ENCODE measurements at regions not wholly inside any gene's neighbourhood (a gene's known extent, or its start where the extent isn't known, plus 50 kb on each side); places are given as distances from the start of the nearest gene placed in this dataset.

DNA sequence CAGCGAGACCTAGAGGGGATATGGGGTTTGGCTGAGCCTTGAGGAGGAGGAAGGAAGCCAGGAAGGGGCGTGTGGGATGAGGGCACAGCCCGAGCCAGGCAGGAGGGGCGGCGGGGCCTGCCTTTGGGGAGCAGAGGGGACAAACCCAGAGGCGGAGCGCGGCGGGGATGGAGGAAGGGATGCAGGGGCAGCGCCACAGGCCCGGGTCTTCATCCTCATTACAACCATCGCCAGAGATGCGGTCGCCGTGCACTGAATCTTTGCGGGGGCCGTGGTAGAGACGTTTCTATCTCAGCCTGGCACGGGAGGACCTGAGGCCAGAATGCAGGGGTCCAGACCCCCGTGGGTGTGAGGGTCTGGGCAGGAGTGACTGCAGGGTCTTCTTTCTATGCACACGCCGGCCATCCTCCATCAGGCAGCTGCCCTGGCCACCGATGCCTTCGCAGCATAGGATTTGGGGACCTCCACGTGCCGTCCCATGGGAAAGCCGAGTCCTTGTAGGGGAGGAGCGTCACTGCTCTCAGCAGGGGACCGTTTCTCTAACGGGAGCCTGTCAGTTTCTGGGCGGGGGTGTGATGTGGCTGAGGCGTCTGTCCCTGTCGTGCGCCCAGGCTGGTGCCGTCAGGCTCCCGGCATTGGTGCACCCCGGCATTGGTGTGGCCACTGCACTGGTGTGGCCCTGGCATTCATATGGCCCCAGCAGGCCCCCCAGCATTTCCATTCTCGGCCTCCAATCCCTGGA, 1267.9 kb downstream of the BRD1 start:
- no peaks in the 10 kb centered on the region for H3K27me3 ChIP-seq
- H3K4me1 ChIP-seq (ENCODE audit: low read depth) = no peaks in the 10 kb centered on the region
- no peak overlapping the region for H3K4me3 ChIP-seq
- no peak overlapping the region for H3K27ac ChIP-seq
- no peaks in the 10 kb centered on the region for H3K9me3 ChIP-seq (ENCODE audit: low read depth)
- H3K36me3 ChIP-seq = no peaks in the 10 kb centered on the region
- DNase-seq (ENCODE audit: low read depth in 1 of 2, low spot score in 1 of 2) = no peak
- TF ChIP-seq, protein P1, sequence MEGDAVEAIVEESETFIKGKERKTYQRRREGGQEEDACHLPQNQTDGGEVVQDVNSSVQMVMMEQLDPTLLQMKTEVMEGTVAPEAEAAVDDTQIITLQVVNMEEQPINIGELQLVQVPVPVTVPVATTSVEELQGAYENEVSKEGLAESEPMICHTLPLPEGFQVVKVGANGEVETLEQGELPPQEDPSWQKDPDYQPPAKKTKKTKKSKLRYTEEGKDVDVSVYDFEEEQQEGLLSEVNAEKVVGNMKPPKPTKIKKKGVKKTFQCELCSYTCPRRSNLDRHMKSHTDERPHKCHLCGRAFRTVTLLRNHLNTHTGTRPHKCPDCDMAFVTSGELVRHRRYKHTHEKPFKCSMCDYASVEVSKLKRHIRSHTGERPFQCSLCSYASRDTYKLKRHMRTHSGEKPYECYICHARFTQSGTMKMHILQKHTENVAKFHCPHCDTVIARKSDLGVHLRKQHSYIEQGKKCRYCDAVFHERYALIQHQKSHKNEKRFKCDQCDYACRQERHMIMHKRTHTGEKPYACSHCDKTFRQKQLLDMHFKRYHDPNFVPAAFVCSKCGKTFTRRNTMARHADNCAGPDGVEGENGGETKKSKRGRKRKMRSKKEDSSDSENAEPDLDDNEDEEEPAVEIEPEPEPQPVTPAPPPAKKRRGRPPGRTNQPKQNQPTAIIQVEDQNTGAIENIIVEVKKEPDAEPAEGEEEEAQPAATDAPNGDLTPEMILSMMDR (IDR thresholded peaks at IDR 0.05; ENCODE audit: low read depth, low read length) = no peak

DNA sequence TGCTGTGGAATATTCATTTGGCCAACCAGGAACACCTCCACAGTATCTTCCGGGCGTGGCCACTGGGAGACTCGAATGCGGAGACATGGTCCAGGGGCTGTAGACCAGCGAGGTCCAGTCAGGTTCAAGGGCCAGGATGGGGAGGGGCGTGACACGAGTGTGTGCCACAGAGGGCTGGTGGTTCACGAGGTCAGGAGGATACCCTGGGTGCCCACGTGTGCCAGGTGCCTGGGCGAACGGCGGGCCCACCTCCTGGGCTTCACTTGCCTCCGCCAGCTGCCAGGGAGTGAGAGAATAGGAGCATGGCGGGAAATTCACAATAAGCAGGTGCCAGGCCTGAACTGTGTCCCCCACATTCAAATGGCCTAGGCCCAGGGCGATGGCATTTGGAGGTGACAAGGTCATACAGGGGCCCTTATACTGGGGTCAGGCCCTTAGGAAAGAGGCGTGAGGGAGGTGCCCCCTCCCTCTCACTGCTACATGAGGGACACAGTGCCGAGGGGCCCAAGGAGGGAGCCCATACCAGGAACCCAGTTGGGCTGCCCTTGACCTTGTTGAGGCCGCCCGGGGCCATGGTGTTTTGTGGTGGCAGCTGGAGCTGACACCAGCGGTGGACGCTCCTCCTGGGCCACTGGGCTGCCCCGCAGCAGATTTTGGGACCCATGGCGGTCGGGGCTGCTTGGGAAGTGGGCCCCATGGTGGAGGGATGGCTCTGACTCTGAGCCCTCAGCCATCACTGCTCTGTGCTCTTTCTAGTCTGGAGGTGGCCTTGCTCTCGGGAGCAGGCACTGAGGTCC, 1268.9 kb downstream of the BRD1 start:
- Histone ChIP-seq H3K9me3 (ENCODE audit: low read depth) (no peaks in the 10 kb centered on the region), H3K4me1 (ENCODE audit: low read depth) (no peaks in the 10 kb centered on the region), H3K36me3 (no peaks in the 10 kb centered on the region), H3K4me3 (no peak overlapping the region), H3K27ac (no peak overlapping the region), H3K27me3 (no peaks in the 10 kb centered on the region)
- DNase-seq (ENCODE audit: low read depth in 1 of 2, low spot score in 1 of 2) = no peak
- TF ChIP-seq, protein P1 (IDR thresholded peaks at IDR 0.05; ENCODE audit: low read depth, low read length) = no peak

DNA sequence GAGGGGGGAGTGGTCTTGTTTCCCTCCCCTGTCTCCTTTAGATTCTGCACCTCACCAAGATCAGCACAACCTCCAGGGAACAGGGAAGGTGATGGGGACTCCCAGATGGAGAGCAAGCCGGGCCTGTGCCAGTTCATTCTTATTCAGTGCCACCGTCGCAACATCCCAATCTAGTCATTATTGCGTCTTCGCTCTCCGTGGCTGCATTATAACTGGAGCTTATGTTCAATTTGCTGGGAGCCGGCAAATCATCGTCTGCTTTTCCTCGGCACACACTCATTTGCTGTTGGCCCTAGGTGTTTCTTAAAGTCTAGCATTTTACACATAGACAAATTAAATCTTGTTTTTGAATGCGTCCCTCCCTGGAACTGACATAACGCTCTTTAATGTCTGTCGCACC, 1269.7 kb downstream of the BRD1 start:
- Histone ChIP-seq H3K27ac (no peak overlapping the region), H3K36me3 (no peaks in the 10 kb centered on the region), H3K9me3 (ENCODE audit: low read depth) (no peaks in the 10 kb centered on the region), H3K4me1 (ENCODE audit: low read depth) (no peaks in the 10 kb centered on the region), H3K4me3 (no peak overlapping the region), H3K27me3 (no peaks in the 10 kb centered on the region)
- TF ChIP-seq, protein P1 (IDR thresholded peaks at IDR 0.05; ENCODE audit: low read depth, low read length) = no peak
- no peak for DNase-seq (ENCODE audit: low read depth in 1 of 2, low spot score in 1 of 2)

DNA sequence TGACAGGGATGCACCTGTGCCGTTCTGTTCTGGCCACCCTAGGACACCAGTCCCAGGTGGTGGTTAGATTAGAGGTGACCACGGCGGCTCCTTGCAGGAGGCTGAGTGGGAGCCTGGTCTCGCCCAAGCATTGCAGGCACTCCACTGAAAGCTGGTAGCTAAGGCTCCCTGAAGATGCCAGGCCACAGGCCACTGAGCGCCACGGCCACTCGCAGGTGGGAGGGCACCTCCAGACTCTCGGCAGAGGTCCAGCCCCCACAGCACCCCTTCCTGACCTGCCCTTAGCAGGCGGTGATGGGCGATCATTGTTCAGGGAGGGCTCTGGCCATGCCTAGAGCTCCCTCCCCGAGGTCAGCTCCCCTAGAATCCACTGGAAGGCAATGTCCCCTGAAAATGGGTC, 1270.2 kb downstream of the BRD1 start:
- H3K4me3 ChIP-seq = no peak overlapping the region
- H3K36me3 ChIP-seq = no peaks in the 10 kb centered on the region
- DNase-seq (ENCODE audit: low read depth in 1 of 2, low spot score in 1 of 2) = no peak

DNA sequence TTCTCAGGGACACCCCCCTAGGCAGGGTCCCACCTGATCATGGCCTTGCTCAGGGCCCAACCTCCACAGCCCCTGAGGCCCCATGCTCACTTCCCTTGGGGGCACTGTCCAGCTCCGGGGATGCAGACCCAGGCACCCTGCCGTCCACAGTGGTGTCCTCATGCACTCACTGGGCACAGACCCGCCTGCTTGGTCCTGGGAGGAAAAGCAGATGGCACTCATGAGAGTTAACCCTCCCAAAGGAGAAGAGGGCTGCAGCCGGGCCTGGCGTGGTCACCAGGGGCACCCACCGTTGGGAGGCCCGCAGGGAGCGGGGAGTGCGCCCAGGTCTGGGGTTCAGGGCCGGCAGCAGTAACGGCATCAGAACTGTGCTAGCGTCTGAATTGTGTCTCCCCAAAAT, 1270.9 kb downstream of the BRD1 start:
- TF ChIP-seq, protein P1 (IDR thresholded peaks at IDR 0.05; ENCODE audit: low read depth, low read length) = no peak
- Histone ChIP-seq H3K27ac (no peak overlapping the region), H3K4me1 (ENCODE audit: low read depth) (no peaks in the 10 kb centered on the region), H3K9me3 (ENCODE audit: low read depth) (no peaks in the 10 kb centered on the region), H3K4me3 (no peak overlapping the region), H3K27me3 (no peaks in the 10 kb centered on the region), H3K36me3 (no peaks in the 10 kb centered on the region)
- no peak for DNase-seq (ENCODE audit: low read depth in 1 of 2, low spot score in 1 of 2)

More for the DNA sequence above, 1270.2 kb downstream of the BRD1 start:
- Histone ChIP-seq H3K4me1 (ENCODE audit: low read depth) (no peaks in the 10 kb centered on the region), H3K27ac (no peak overlapping the region), H3K27me3 (no peaks in the 10 kb centered on the region), H3K9me3 (ENCODE audit: low read depth) (no peaks in the 10 kb centered on the region)
- TF ChIP-seq, protein P1 (IDR thresholded peaks at IDR 0.05; ENCODE audit: low read depth, low read length) = no peak
